ENCODE measurements at regions not wholly inside any gene's neighbourhood (a gene's known extent, or its start where the extent isn't known, plus 50 kb on each side); places are given as distances from the start of the nearest gene placed in this dataset.

- CTCF ChIA-PET = no interaction called here
- POLR2A ChIA-PET = no interaction called here
Measured at GRCh38 chr5:113771483-113771882, 258.0 kb downstream of the YTHDC2 start.

GRCh38 chr5:113776168-113776567, 262.7 kb downstream of the YTHDC2 start:
- ChIA-PET CTCF (no interaction called here), POLR2A (no interaction called here)
- no peak for TF ChIP-seq CTCF (IDR thresholded peaks at IDR 0.05; ENCODE audit: control extremely low read depth, extremely low read depth, low read depth, missing control alignments)
- DNase-seq (ENCODE audit: extremely low spot score) = no peak

More at GRCh38 chr5:113771483-113771882, 258.0 kb downstream of the YTHDC2 start:
- TF ChIP-seq CTCF (IDR thresholded peaks at IDR 0.05; ENCODE audit: control extremely low read depth, extremely low read depth, low read depth, missing control alignments) = no peak
- no peak for DNase-seq (ENCODE audit: extremely low spot score)

- POLR2A ChIA-PET = no interaction called here
- DNase-seq (ENCODE audit: extremely low spot score) = no peak
- CTCF ChIA-PET = no interaction called here
- TF ChIP-seq CTCF (IDR thresholded peaks at IDR 0.05; ENCODE audit: control extremely low read depth, extremely low read depth, low read depth, missing control alignments) = no peak
Measured at GRCh38 chr5:113776832-113777525, 263.5 kb downstream of the YTHDC2 start.

- ChIA-PET CTCF (interaction anchor here (1.1 kb wide), 1 partner anchor 18 kb away, joined by 3 read pairs; no protein-coding TSS in a partner anchor), POLR2A (no interaction called here)
- DNase-seq (ENCODE audit: extremely low spot score) = no peak
- no peak for TF ChIP-seq CTCF (IDR thresholded peaks at IDR 0.05; ENCODE audit: control extremely low read depth, extremely low read depth, low read depth, missing control alignments)
Measured at GRCh38 chr5:113778147-113778546, 264.7 kb downstream of the YTHDC2 start.

- no peak for TF ChIP-seq CTCF (IDR thresholded peaks at IDR 0.05; ENCODE audit: control extremely low read depth, extremely low read depth, low read depth, missing control alignments)
- ChIA-PET POLR2A (no interaction called here), CTCF (no interaction called here)
- DNase-seq (ENCODE audit: extremely low spot score) = no peak
Measured at GRCh38 chr5:113788141-113788655, 274.7 kb downstream of the YTHDC2 start.

GRCh38 chr5:113789769-113790168, 276.3 kb downstream of the YTHDC2 start:
- POLR2A ChIA-PET = no interaction called here
- CTCF ChIA-PET = interaction anchor here (1.3 to 1.7 kb wide), 2 partner anchors 15 to 16 kb away, joined by 3 to 4 read pairs; no protein-coding TSS in a partner anchor

More at GRCh38 chr5:113789769-113790168, 276.3 kb downstream of the YTHDC2 start:
- no peak for DNase-seq (ENCODE audit: extremely low spot score)
- TF ChIP-seq CTCF (IDR thresholded peaks at IDR 0.05; ENCODE audit: control extremely low read depth, extremely low read depth, low read depth, missing control alignments) = no peak

Measured in GM10248 (cell line).